ENCODE measurements at regions not wholly inside any gene's neighbourhood (a gene's known extent, or its start where the extent isn't known, plus 50 kb on each side); places are given as distances from the start of the nearest gene placed in this dataset.

GRCh38 chr11:96641261-96641660 is 251.4 kb downstream of the JRKL start:
- no peak overlapping the region for H3K4me3 ChIP-seq (ENCODE audit: low read depth, low read length)
- DNase-seq (ENCODE audit: low read depth) = no peak
- TF ChIP-seq MAX (IDR thresholded peaks at IDR 0.05; ENCODE audit: low read depth, low read length) (no peak), MYC (IDR thresholded peaks at IDR 0.05; ENCODE audit: low read depth, low read length) (no peak), POLR2A (IDR thresholded peaks at IDR 0.05; ENCODE audit: extremely low read depth, insufficient read length) (no peak), CTCF (IDR thresholded peaks at IDR 0.05; ENCODE audit: low read depth, low read length) (no peak)

GRCh38 chr11:96642583-96642982 is 252.8 kb downstream of the JRKL start:
- no peak overlapping the region for H3K4me3 ChIP-seq (ENCODE audit: low read depth, low read length)
- no peak for DNase-seq (ENCODE audit: low read depth)
- TF ChIP-seq POLR2A (IDR thresholded peaks at IDR 0.05; ENCODE audit: extremely low read depth, insufficient read length) (no peak), CTCF (IDR thresholded peaks at IDR 0.05; ENCODE audit: low read depth, low read length) (no peak), MAX (IDR thresholded peaks at IDR 0.05; ENCODE audit: low read depth, low read length) (no peak), MYC (IDR thresholded peaks at IDR 0.05; ENCODE audit: low read depth, low read length) (no peak)

- no peak for TF ChIP-seq CTCF (IDR thresholded peaks at IDR 0.05; ENCODE audit: low read depth, low read length)
- TF ChIP-seq MYC (IDR thresholded peaks at IDR 0.05; ENCODE audit: low read depth, low read length) = no peak
- H3K4me3 ChIP-seq (ENCODE audit: low read depth, low read length) = no peak overlapping the region
- no peak for DNase-seq (ENCODE audit: low read depth)
Observed at GRCh38 chr11:96643173-96643572, 253.4 kb downstream of the JRKL start.

- DNase-seq (ENCODE audit: low read depth) = no peak
- TF ChIP-seq POLR2A (IDR thresholded peaks at IDR 0.05; ENCODE audit: extremely low read depth, insufficient read length) (no peak), MYC (IDR thresholded peaks at IDR 0.05; ENCODE audit: low read depth, low read length) (no peak), MAX (IDR thresholded peaks at IDR 0.05; ENCODE audit: low read depth, low read length) (no peak), CTCF (IDR thresholded peaks at IDR 0.05; ENCODE audit: low read depth, low read length) (no peak)
- H3K4me3 ChIP-seq (ENCODE audit: low read depth, low read length) = no peak overlapping the region
Observed at GRCh38 chr11:96647621-96648020, 257.8 kb downstream of the JRKL start.

- no peak for TF ChIP-seq POLR2A (IDR thresholded peaks at IDR 0.05; ENCODE audit: extremely low read depth, insufficient read length)
- DNase-seq (ENCODE audit: low read depth) = no peak
- no peak overlapping the region for H3K4me3 ChIP-seq (ENCODE audit: low read depth, low read length)
Observed at GRCh38 chr11:96648991-96649390, 259.2 kb downstream of the JRKL start.

- DNase-seq (ENCODE audit: low read depth) = no peak
- no peak overlapping the region for H3K4me3 ChIP-seq (ENCODE audit: low read depth, low read length)
- TF ChIP-seq CTCF (IDR thresholded peaks at IDR 0.05; ENCODE audit: low read depth, low read length) = no peak
- TF ChIP-seq POLR2A (IDR thresholded peaks at IDR 0.05; ENCODE audit: extremely low read depth, insufficient read length) = no peak
- no peak for TF ChIP-seq MYC (IDR thresholded peaks at IDR 0.05; ENCODE audit: low read depth, low read length)
- TF ChIP-seq MAX (IDR thresholded peaks at IDR 0.05; ENCODE audit: low read depth, low read length) = no peak
Observed at GRCh38 chr11:96652516-96652915, 262.7 kb downstream of the JRKL start.

Data from NB4 (cell line).